Tibial nerve (tissue), 3 donors: ENCODE measurements at regions not wholly inside any gene's neighbourhood (a gene's known extent, or its start where the extent isn't known, plus 50 kb on each side); places are given as distances from the start of the nearest gene placed in this dataset.

Experiments used
- POLR2A ChIP-seq, 2 donors: fragments of 450-650 bp; IDR thresholded peaks; one replicate each; pipeline ENCODE4 v1.6.1; 2017; ENCODE audit warnings: antibody characterized with exemption in 2 of 2, mild to moderate bottlenecking in 2 of 2, moderate library complexity in 2 of 2
- TF ChIP-seq, protein P1 (sequence below), 5 experiments: fragments of 200-600 bp in 3 of 5; fragments of 450-650 bp in 2 of 5; sonication (generic) in 3 of 5; IDR thresholded peaks; one replicate each; pipeline ENCODE4 v1.5.1; 2016 to 2019; ENCODE audit warnings: antibody characterized with exemption in 5 of 5, mild to moderate bottlenecking in 3 of 5, moderate library complexity in 2 of 5

DNA sequence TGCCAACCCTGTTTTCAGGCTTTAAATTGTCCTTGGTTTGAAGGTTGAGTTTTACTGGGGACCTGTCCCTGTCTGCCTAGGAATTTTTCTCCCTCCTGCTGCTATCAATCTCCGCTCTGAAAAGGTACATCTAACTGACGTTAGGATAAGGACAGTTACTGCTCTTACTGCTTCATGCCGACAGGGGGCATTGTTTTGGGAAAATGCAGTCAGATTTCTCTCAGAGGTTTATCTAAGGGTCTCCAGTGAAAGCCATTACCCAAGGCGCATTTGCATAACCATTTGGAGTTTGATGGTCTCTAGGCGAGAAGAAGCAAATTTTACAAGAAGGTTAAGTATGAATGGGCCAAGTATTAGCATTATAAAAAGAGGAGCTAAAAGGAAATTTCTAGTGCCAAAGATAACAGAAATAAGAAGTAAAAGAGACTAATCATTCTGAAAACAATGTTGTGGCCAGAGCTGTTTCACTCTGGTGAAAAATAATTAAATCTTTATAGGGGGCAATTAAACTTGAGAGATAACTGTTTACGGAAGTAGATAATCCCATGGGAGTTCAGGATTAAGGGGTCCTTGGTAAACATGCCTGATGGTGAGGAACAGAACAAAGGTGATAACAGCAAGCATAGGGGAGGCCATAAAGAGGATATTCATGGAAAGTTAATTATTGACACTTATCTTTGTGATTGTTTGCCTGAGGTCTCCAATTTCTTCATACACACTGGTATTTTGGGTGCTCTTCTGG lies 605.0 kb downstream of the MTRR start:
- no peak for TF ChIP-seq POLR2A (IDR thresholded peaks at IDR 0.05)
- TF ChIP-seq, protein P1, sequence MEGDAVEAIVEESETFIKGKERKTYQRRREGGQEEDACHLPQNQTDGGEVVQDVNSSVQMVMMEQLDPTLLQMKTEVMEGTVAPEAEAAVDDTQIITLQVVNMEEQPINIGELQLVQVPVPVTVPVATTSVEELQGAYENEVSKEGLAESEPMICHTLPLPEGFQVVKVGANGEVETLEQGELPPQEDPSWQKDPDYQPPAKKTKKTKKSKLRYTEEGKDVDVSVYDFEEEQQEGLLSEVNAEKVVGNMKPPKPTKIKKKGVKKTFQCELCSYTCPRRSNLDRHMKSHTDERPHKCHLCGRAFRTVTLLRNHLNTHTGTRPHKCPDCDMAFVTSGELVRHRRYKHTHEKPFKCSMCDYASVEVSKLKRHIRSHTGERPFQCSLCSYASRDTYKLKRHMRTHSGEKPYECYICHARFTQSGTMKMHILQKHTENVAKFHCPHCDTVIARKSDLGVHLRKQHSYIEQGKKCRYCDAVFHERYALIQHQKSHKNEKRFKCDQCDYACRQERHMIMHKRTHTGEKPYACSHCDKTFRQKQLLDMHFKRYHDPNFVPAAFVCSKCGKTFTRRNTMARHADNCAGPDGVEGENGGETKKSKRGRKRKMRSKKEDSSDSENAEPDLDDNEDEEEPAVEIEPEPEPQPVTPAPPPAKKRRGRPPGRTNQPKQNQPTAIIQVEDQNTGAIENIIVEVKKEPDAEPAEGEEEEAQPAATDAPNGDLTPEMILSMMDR (IDR thresholded peaks at IDR 0.05): no peak
